GM13977 (cell line): ENCODE measurements at regions not wholly inside any gene's neighbourhood (a gene's known extent, or its start where the extent isn't known, plus 50 kb on each side); places are given as distances from the start of the nearest gene placed in this dataset.

ENCODE experiments used
- DNase-seq: peaks from one replicate; pipeline ENCODE4 v3.0.0; 2012; ENCODE audit warnings: low spot score
- in situ Hi-C: fragments of 300-500 bp; cut with MboI; formaldehyde crosslinking; loops from one replicate; pipeline ENCODE4 v1.12.0; 2022; ENCODE audit warnings: low sequenced_read_pairs, low pct_unique_long_range_greater_than_20kb, mixed read lengths, inconsistent platforms; ENCODE audit not compliant: unreplicated experiment
- TF ChIP-seq, protein P1 (sequence below): IDR thresholded peaks from 2 replicates; pipeline ENCODE4 v1.5.1; 2012; ENCODE audit warnings: mild to moderate bottlenecking, control low read depth; ENCODE audit not compliant: insufficient read depth; ENCODE audit errors: extremely low read depth, missing control alignments

DNA sequence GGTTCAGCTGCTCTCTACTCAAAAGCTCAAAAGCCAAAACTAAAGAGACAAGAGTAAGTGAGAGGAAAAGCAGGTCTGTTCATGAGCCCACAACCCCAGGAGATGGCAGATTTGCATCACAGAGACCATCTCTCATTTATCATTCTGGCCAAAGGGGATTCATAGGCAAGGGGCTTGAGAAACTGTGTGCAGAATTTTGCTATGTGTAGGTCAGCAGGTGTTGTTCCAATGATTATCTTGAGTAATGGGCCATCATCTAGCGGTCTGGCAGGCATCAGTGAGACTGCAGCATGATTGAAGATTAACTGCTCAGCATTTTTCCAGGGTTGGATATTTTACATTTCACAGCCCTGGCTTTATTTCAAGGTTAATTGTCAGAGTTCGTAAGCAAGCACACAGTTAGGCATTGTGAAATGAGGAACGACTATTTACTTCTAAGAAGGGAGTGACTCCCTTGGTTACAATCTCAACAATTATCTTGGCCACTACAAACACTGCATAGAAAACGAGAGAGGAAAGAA, 1204.6 kb upstream of the TMPRSS15 start:
- no peak for DNase-seq
- in situ Hi-C loops: no loop called here
- TF ChIP-seq, protein P1, sequence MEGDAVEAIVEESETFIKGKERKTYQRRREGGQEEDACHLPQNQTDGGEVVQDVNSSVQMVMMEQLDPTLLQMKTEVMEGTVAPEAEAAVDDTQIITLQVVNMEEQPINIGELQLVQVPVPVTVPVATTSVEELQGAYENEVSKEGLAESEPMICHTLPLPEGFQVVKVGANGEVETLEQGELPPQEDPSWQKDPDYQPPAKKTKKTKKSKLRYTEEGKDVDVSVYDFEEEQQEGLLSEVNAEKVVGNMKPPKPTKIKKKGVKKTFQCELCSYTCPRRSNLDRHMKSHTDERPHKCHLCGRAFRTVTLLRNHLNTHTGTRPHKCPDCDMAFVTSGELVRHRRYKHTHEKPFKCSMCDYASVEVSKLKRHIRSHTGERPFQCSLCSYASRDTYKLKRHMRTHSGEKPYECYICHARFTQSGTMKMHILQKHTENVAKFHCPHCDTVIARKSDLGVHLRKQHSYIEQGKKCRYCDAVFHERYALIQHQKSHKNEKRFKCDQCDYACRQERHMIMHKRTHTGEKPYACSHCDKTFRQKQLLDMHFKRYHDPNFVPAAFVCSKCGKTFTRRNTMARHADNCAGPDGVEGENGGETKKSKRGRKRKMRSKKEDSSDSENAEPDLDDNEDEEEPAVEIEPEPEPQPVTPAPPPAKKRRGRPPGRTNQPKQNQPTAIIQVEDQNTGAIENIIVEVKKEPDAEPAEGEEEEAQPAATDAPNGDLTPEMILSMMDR: no peak

DNA sequence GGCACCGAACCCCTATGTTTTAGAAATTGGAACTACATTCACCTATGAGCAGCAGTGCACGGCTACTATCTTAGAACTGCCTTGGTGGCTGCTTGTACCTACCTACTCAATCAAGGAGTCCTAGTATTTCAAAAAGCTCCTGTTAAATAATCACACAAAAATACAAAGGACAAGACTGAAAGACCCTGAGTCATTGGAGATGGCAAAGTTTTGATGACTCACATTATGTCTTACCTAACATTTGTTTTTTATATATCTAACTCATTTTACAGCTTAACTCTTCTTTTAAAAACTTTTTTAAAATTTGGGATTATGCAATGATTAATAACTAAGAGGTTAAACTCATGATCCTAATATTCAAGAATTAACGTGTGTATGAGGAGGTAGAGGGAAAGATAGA, 1206.0 kb upstream of the TMPRSS15 start:
- TF ChIP-seq, protein P1: no peak

DNA sequence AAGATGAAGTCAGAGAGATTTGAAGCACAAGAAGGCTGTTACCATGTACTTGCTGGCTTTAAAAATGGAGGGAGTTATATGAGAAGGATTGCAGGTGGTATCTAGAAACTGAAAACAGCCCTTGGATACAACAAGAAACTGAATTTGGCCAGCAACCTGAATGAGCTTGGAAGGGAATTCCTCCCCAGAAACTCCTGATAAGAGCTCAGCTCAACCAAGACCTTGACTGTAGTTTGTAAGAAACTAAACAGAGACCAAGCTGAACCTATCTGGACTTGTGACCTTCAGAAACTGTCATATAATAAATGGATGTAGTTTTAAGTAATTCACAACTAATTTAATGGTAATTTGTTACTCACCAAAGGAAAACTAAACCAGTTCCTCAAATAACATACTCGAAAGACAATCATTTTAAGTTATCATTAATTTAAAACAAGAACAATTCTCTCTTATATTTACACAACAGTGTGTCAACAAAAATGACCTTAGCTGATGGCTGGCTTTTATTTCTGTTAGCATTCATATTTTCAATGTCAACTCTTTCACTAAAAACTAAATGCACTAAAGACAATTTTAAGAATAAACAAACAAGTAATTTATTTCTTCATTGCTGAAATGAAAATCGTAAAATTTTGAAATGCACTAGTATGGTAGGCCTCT, 1218.4 kb upstream of the TMPRSS15 start:
- no peak for DNase-seq
- TF ChIP-seq, protein P1: no peak
- in situ Hi-C loops: no loop called here

More for the DNA sequence above, 1206.0 kb upstream of the TMPRSS15 start:
- no peak for DNase-seq
- in situ Hi-C loops: no loop called here

DNA sequence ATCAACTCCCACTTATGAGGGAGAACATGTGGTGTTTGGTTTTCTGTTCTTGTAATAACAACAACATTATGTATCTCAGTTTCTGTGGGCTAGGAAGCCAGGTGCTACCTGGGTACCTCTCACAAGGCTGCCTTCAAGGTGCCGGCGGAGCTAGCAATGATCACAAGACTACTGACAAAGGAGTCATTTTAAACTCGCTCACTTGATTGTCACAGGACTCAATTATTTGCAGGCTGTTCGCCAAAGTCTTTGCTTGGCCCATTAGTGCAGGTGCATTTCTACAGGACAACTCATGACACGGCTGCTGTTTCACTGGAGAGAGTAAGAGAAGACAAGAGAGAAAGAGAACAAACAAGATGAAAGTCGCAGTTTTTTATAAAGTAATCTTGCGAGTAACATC, 1237.4 kb upstream of the TMPRSS15 start:
- TF ChIP-seq, protein P1: no peak
- in situ Hi-C loops: no loop called here
- DNase-seq: no peak

DNA sequence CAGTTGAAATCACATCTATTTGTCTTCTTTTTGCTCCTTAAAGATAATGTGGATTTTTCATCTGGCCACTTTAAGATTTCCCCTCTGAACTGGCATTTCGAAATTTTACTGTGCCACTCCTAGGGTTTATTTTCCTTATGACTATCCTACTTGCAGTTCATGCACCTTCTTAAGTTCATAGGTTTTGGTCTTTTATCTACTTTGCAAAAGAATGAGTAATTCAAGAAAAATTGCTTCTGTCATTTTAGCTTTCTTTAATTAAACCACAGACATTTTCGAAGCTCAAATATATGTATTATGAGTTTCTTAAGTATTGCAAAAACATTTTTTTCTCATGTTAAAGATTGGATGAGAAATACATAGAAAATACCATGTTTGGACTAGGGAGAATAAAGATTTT, 1244.8 kb upstream of the TMPRSS15 start:
- no peak for DNase-seq
- in situ Hi-C loops: no loop called here

DNA sequence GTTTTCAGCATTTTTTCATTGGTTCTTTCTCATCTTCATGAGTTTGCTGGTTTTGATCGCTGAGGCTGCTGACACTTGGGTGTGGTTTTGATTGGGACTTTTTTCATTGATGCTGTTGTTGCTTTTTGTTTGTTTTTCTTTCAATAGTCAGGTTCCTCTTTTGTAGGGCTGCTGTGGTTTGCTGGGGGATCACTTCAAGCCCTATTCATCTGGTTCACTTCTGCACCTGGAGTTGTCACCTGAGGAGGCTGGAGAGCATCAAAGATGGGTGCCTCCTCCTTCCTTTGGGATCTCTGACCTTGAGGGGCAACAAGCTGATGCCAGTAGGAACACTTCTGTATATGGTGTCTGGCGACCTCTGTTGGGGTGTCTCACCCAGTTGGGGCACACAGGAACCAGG, 1279.9 kb upstream of the TMPRSS15 start:
- no peak for DNase-seq
- TF ChIP-seq, protein P1: no peak
- in situ Hi-C loops: no loop called here

More for the DNA sequence above, 1244.8 kb upstream of the TMPRSS15 start:
- TF ChIP-seq, protein P1: no peak
